Neuron (in vitro differentiated cells): ENCODE measurements at regions not wholly inside any gene's neighbourhood (a gene's known extent, or its start where the extent isn't known, plus 50 kb on each side); places are given as distances from the start of the nearest gene placed in this dataset.

ENCODE experiments used
- H2AFZ ChIP-seq: one replicate; pipeline ENCODE4 v1.6.1; 2013; ENCODE audit warnings: low read depth, mild to moderate bottlenecking, inconsistent platforms, low read length, moderate library complexity
- H3K27me3 ChIP-seq: one replicate; pipeline ENCODE4 v1.6.1; 2013; ENCODE audit warnings: low read length; ENCODE audit not compliant: insufficient read depth
- H3K36me3 ChIP-seq: one replicate; pipeline ENCODE4 v1.6.1; 2013; ENCODE audit warnings: low read length; ENCODE audit not compliant: insufficient read depth
- H3K4me1 ChIP-seq: one replicate; pipeline ENCODE4 v1.6.1; 2013; ENCODE audit warnings: low read length; ENCODE audit not compliant: insufficient read depth
- H3K4me3 ChIP-seq: 2 replicates; pipeline ENCODE4 v1.5.1; 2013; ENCODE audit warnings: mild to moderate bottlenecking, low read length, moderate library complexity
- H3K9me3 ChIP-seq: one replicate; pipeline ENCODE4 v1.6.1; 2013; ENCODE audit warnings: low read length

DNA sequence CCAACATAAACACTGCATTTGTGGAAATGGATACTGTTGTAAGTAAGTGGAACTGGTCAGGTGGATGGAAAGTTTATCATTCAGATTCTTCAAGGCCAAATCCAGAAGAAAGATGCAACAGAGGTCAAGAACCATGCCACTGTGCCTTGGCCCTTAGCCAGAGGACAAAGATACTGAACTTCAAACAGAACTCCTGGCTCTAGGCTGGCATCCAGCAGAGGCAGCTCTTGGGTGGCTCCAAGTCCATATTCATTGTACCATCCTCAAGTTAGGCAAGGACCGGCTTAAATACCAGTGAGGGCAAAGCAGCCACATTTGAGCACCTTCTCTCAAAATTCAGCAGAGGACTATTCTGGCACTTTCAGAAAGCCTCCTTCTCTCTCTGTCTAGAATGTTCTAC, 53.2 kb downstream of the DNAAF9 start:
- Histone ChIP-seq H3K4me1 (no peaks in the 10 kb centered on the region), H3K36me3 (peaks cover 19% of the 10 kb centered on the region), H2AFZ (no peak overlapping the region), H3K9me3 (no peaks in the 10 kb centered on the region), H3K4me3 (no peak overlapping the region), H3K27me3 (no peaks in the 10 kb centered on the region)

DNA sequence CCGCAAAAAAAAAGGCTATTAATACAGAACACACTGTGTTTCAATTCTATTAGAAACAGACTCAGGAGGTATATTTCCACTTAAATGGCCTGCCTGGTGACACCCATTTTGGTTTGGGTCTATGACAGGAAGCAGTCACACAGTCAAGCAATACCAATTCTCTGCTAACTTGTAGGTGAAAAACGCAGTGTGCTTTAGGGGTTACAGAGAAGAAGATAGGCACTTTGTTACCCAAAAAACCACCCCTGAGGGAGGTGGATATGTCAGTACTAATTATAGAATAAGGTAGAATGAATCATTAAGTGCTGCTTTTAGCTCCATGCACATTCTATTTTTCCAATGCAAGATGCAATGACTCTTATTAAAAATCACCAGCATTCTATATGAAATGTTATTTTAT, 53.8 kb downstream of the DNAAF9 start:
- H3K9me3 ChIP-seq = no peaks in the 10 kb centered on the region
- H3K27me3 ChIP-seq = no peaks in the 10 kb centered on the region
- no peak overlapping the region for H2AFZ ChIP-seq
- no peaks in the 10 kb centered on the region for H3K4me1 ChIP-seq
- no peak overlapping the region for H3K4me3 ChIP-seq
- peaks cover 19% of the 10 kb centered on the region for H3K36me3 ChIP-seq

DNA sequence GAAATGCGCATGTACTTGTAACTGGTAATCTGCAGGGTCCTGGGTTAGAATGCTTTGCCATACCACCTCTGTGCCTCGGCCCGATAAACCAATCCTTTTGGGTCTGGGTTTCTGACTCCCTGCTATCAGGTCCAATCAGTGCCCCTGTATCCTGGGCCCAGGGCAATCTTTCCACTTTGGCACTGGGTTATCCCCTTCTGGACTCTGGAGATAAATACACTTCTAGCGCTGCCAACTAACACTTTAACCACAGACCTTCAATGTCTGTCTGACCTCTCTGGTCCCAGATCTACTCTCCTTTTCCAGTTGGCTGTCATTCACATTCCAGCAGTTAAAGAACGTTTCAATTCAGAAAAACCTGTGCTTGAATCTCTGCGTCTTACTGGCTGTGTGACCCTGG, 55.3 kb downstream of the DNAAF9 start:
- H3K27me3 ChIP-seq = no peaks in the 10 kb centered on the region
- peaks cover 28% of the 10 kb centered on the region for H3K36me3 ChIP-seq
- H2AFZ ChIP-seq = no peak overlapping the region

DNA sequence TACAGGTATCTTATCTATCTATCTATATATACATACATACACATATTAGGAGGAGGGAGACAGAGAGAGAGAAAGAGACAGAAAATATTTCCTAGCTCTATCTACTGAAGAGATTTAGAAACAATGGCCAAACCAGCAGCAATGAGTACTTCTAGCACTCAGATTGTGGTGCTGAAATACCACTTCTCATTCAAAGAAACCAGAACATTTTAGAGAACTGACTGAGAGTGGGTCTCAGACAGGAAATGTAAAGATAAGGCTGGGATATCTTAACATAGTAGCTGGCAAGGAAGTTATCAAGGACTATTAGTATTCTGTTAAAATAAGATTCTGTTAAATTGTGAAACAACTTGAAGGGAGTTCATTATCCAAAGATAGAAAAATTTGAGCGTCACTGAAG, 57.0 kb downstream of the DNAAF9 start:
- H3K4me1 ChIP-seq = no peaks in the 10 kb centered on the region
- H3K9me3 ChIP-seq = no peaks in the 10 kb centered on the region
- no peak overlapping the region for H3K4me3 ChIP-seq
- H2AFZ ChIP-seq = no peak overlapping the region
- H3K27me3 ChIP-seq = no peaks in the 10 kb centered on the region
- peaks cover 36% of the 10 kb centered on the region for H3K36me3 ChIP-seq

More for the DNA sequence above, 55.3 kb downstream of the DNAAF9 start:
- Histone ChIP-seq H3K9me3 (no peaks in the 10 kb centered on the region), H3K4me3 (no peak overlapping the region), H3K4me1 (no peaks in the 10 kb centered on the region)

DNA sequence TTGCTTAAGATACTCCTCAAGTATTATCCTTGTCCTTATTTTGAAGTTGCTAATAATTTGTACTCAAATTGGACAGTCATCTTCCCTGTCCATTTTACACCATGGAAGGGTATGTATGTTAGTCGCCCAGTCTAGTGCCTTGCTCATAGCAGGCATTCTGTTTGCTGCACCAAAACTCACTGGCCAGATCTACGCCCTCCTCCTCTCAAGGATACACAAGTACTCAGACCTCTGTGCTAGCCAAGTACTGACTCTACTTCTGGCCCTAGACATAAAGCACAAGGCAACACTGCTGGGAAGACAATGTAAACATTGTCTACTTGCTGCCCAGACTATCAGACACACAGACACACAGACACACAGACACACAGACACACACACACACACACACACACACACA, 57.7 kb downstream of the DNAAF9 start:
- Histone ChIP-seq H3K27me3 (no peaks in the 10 kb centered on the region), H3K9me3 (no peaks in the 10 kb centered on the region), H3K36me3 (peaks cover 36% of the 10 kb centered on the region), H3K4me1 (no peaks in the 10 kb centered on the region), H3K4me3 (no peak overlapping the region), H2AFZ (no peak overlapping the region)

DNA sequence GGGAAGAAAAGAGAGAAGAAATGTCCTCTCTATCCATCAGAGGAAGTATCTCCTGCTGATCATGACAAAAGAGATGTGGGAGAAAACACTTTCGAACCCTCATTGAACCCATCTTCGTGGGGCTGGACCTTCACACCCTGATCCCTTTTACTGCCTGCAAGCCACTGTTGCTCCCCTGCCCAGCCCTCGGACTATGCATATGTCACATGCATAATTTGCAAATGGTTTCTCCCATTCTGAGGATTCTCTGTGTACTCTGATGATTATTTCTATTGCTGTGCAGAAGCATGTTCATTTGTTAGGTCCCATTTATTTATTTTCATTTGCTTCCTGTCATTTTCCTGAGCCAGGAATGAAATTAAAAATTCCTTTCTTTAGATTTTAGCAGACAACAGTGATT, 64.7 kb downstream of the DNAAF9 start:
- Histone ChIP-seq H2AFZ (no peak overlapping the region), H3K36me3 (peaks cover 65% of the 10 kb centered on the region), H3K27me3 (no peaks in the 10 kb centered on the region), H3K4me3 (no peak overlapping the region), H3K9me3 (no peaks in the 10 kb centered on the region), H3K4me1 (no peaks in the 10 kb centered on the region)

DNA sequence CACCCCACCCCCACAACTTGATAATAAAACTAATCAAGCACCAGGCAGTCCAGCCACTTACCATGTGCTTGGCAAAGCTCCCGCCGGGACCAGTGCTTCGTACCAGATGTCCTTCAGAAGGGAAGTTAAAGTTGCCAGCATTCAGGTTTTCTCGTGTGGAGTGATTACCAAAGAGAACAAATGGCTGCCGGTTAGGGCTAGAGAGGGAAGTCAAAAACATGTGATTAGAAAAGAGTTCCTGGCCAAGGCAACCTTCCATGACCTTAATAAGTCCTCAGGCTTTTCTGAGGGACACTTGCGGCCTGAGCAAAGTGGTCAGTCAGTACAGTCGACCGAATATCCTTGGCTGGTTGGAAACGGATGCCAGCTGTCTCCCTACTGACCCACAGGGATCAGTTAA, 67.0 kb downstream of the DNAAF9 start:
- Histone ChIP-seq H3K27me3 (no peaks in the 10 kb centered on the region), H3K36me3 (peaks cover 61% of the 10 kb centered on the region), H3K4me1 (no peaks in the 10 kb centered on the region), H3K9me3 (no peaks in the 10 kb centered on the region), H2AFZ (no peak overlapping the region), H3K4me3 (no peak overlapping the region)

DNA sequence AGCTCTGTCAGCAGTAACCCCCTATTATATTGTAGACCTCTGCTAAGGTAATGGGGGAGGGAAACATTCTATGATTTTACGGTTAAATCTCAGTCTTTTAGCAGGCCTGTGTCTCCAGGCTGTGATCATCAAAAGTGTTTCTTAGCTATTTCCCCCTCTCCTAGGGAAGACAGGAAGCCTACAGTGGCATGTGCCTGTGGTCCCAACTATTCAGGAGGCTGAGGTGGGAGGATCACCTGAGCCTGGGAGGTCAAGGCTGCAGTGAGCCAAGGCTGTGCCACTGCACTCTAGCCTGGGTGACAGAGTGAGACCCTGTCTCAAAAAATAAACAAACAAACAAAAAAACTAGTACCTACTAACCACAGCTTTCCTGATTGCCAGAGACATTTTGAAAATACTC, 67.9 kb downstream of the DNAAF9 start:
- no peaks in the 10 kb centered on the region for H3K27me3 ChIP-seq
- no peaks in the 10 kb centered on the region for H3K4me1 ChIP-seq
- H2AFZ ChIP-seq = no peak overlapping the region
- peaks cover 60% of the 10 kb centered on the region for H3K36me3 ChIP-seq
- peaks cover 2% of the 10 kb centered on the region for H3K9me3 ChIP-seq
- H3K4me3 ChIP-seq = no peak overlapping the region

DNA sequence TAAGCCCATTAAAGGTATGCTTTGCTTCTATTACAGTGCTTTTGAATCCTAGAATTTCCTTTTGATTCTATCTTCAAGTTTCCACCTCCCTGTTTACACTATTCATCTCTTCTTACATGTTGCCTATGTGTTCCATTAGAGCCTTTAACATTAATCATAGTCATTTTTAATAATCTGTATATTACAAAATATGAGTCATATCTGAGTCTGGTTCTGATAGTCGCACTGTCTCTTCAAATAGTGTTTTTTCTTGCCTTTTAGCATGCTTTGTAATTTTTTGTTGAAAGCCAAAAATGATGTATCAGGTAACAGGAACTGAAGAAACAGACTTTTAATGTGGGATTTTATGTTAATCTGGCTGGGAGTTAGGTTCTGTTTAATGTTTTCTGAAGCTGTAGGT, 68.4 kb downstream of the DNAAF9 start:
- H3K27me3 ChIP-seq = no peaks in the 10 kb centered on the region
- H3K36me3 ChIP-seq = peaks cover 58% of the 10 kb centered on the region
- peaks cover 2% of the 10 kb centered on the region for H3K9me3 ChIP-seq
- H2AFZ ChIP-seq = no peak overlapping the region
- H3K4me1 ChIP-seq = no peaks in the 10 kb centered on the region
- no peak overlapping the region for H3K4me3 ChIP-seq

DNA sequence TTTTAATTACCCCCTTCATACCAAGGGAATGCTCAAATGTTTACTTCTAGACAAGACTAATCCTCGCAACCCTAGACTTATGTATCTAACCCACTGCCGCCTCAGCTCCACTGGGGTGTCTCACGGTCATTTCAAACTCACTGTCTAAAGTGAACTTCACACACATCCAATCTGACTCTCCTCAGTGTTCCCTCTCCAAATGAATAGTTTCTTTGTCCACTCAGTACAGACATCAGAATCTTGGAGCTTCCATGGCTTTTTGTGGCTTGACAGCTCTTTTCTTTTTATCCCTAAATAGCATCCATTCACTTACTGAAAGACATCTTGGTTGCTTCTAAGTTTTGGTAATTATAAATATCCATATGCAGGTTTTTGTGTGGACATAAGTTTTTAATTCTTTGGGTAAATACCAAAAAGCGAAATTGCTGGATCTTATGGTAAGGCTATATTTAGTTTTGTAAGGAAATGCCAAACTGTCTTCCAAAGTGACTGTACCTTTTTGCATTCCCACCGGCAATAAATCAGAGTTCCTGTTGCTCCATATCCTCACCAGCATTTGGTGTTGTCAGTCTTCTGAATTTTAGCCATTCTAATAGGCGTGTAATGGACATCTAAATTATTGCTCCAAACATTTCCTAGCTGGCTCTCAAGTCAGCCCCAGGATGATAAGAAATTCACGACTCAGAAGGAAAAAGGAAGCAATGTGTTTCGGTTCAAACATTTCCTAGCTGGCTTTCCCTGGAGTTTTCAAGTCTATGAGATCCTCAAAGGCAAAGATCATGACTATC, 73.1 kb downstream of the DNAAF9 start:
- Histone ChIP-seq H3K36me3 (peaks cover 58% of the 10 kb centered on the region), H3K9me3 (peaks cover 2% of the 10 kb centered on the region), H3K27me3 (no peaks in the 10 kb centered on the region), H2AFZ (no peak overlapping the region), H3K4me1 (no peaks in the 10 kb centered on the region), H3K4me3 (no peak overlapping the region)

DNA sequence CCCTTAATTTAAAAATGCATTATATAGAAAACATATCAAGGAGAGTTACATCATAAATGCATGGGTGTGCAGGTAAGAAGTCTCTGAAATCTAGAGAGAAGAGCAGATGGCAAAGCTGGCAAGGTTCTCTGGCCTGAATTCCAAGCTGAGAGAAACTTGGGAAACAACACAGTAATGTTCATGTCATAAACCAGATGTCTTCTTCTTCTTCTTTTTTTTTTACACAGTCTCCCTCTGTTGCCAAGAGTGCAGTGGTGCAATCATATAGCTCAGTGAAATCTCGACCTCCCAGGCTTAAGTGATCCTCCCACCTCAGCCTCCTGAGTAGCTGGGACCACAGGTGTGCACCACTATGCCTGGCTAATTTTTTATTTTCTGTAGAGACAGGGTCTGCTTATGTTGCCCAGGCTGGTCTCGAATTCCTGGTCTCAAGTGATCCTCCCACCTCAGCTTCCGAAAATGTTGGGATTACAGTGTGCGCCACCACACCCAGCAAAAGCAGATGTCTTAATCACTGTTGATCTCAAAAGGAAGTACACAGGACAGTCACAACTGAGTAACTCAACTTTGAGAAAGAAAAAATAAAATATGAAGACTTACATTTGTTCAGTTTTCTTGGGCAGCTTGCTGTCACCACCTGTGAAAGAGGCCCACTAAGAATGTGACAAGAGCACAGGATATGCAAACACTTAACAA, 77.3 kb downstream of the DNAAF9 start:
- no peak overlapping the region for H2AFZ ChIP-seq
- H3K27me3 ChIP-seq = no peaks in the 10 kb centered on the region
- H3K4me3 ChIP-seq = no peak overlapping the region
- H3K9me3 ChIP-seq = peaks cover 2% of the 10 kb centered on the region
- peaks cover 55% of the 10 kb centered on the region for H3K36me3 ChIP-seq
- no peaks in the 10 kb centered on the region for H3K4me1 ChIP-seq

DNA sequence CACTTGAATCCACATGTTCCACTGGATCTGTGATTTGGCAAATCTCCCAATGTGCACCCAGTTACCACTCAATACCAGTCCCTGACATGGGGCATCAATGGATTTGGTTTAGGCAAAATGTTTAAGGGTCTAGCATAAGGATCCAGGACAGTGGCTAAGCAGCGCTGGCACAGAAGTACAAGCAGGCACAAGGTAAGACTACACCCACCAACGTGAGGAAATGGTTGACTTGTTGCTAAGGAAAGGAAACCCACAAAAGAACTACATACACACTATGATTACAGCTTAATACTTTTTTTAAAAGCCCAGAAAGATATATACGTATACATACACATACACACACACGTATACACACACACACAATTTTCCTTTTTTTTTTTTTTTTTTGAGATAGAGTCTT, 79.0 kb downstream of the DNAAF9 start:
- H2AFZ ChIP-seq = no peak overlapping the region
- no peaks in the 10 kb centered on the region for H3K4me1 ChIP-seq
- H3K36me3 ChIP-seq = peaks cover 63% of the 10 kb centered on the region
- no peaks in the 10 kb centered on the region for H3K27me3 ChIP-seq
- H3K4me3 ChIP-seq = no peak overlapping the region
- no peaks in the 10 kb centered on the region for H3K9me3 ChIP-seq

DNA sequence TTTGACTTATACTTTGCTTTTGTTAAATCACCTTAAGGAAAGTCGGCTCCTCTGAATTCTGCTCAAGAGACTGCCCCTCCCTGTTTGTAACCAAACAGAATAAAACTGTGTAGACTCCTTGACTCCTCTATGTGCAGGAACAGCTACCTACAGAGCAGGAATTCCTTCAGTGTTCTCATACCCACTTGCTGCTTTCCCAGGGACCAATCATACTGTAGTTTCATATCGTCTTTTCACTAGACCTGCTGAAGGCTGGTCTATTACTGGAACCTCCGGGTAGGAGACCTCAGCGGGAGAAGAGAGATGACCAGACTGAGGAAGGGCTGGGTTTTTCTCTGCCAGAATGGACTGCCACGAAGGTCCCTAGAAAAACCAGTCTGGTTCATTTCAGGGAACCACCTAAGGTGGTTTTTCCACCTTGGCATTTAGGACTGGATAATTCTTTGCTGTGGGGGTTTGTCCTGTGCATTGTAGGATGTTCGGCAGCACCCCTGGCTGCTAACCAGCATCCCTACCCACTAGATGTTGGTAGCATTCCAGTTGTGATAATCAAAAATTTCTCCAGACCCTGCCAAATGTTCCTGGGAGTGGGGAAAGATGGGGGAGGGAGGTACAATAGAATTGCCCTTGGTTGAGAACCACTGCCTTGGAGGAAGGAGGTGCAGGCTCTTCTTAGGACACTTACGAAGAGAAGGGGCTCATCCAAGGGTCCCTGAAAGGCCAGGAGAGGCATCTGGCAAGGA, 80.5 kb downstream of the DNAAF9 start:
- no peak overlapping the region for H3K4me3 ChIP-seq
- H3K36me3 ChIP-seq = peaks cover 63% of the 10 kb centered on the region
- no peaks in the 10 kb centered on the region for H3K9me3 ChIP-seq
- H3K27me3 ChIP-seq = no peaks in the 10 kb centered on the region
- H3K4me1 ChIP-seq = no peaks in the 10 kb centered on the region
- no peak overlapping the region for H2AFZ ChIP-seq
